Non-pigmented ciliary epithelial cell (primary cell): ENCODE measurements at regions not wholly inside any gene's neighbourhood (a gene's known extent, or its start where the extent isn't known, plus 50 kb on each side); places are given as distances from the start of the nearest gene placed in this dataset.
A peak's percentile ranks its signal among the peaks of the same experiment; 100 is the strongest.

Experiments
- DNase-seq: peaks from one replicate; pipeline ENCODE4 v3.0.0-alpha.2; 2010; ENCODE audit warnings: low read depth

- no peak for DNase-seq
Measured at GRCh38 chrX:69110116-69110530, 55.1 kb downstream of the PJA1 start.

- DNase-seq, result no peak
Measured at GRCh38 chrX:69109706-69110105, 55.5 kb downstream of the PJA1 start.

GRCh38 chrX:69109036-69109663, 56.1 kb downstream of the PJA1 start:
- no peak for DNase-seq

GRCh38 chrX:69107747-69108401, 57.4 kb downstream of the PJA1 start:
- no peak for DNase-seq

GRCh38 chrX:69107231-69107739, 58.0 kb downstream of the PJA1 start:
- DNase-seq, result no peak

GRCh38 chrX:69104756-69105434, 60.4 kb downstream of the PJA1 start:
- no peak for DNase-seq

GRCh38 chrX:69103539-69103938, 61.7 kb downstream of the PJA1 start:
- DNase-seq, result no peak

GRCh38 chrX:69102612-69103194, 62.5 kb downstream of the PJA1 start:
- DNase-seq, result no peak

- no peak for DNase-seq
Measured at GRCh38 chrX:69101683-69102251, 63.5 kb downstream of the PJA1 start.

- no peak for DNase-seq
Measured at GRCh38 chrX:69100478-69100877, 64.8 kb downstream of the PJA1 start.

GRCh38 chrX:69097451-69098236, 67.6 kb downstream of the PJA1 start:
- DNase-seq, result no peak

GRCh38 chrX:69096963-69097362, 68.3 kb downstream of the PJA1 start:
- DNase-seq, result no peak

- DNase-seq, result no peak
Measured at GRCh38 chrX:69094977-69095669, 70.1 kb downstream of the PJA1 start.

- DNase-seq, result peak; percentile 19
Measured at GRCh38 chrX:69093960-69094871, 71.0 kb downstream of the PJA1 start.

- DNase-seq, result no peak
Measured at GRCh38 chrX:69090022-69090421, 75.2 kb downstream of the PJA1 start.

GRCh38 chrX:69089203-69089602, 76.0 kb downstream of the PJA1 start:
- DNase-seq, result no peak

GRCh38 chrX:69088171-69088938, 76.9 kb downstream of the PJA1 start:
- DNase-seq, result no peak

- DNase-seq, result no peak
Measured at GRCh38 chrX:69085826-69086225, 79.4 kb downstream of the PJA1 start.

GRCh38 chrX:69085151-69085550, 80.1 kb downstream of the PJA1 start:
- no peak for DNase-seq
